DOHH2 (cell line): ENCODE measurements at regions not wholly inside any gene's neighbourhood (a gene's known extent, or its start where the extent isn't known, plus 50 kb on each side); places are given as distances from the start of the nearest gene placed in this dataset.

ENCODE experiments used
- EZH2phosphoT487 ChIP-seq: fragments of 200-600 bp; sonication (generic); IDR thresholded peaks from 2 replicates; pipeline ENCODE4 v1.6.1; 2017; ENCODE audit warnings: borderline replicate concordance, mild to moderate bottlenecking, antibody characterized with exemption, low read length, moderate library complexity, mixed read lengths
- TF ChIP-seq, protein P1 (sequence below): fragments of 200-600 bp; sonication (generic); IDR thresholded peaks from one replicate; pipeline ENCODE4 v1.5.1; 2014; ENCODE audit warnings: antibody characterized with exemption, mild to moderate bottlenecking, low read depth, low read length; ENCODE audit not compliant: poor library complexity, severe bottlenecking

DNA sequence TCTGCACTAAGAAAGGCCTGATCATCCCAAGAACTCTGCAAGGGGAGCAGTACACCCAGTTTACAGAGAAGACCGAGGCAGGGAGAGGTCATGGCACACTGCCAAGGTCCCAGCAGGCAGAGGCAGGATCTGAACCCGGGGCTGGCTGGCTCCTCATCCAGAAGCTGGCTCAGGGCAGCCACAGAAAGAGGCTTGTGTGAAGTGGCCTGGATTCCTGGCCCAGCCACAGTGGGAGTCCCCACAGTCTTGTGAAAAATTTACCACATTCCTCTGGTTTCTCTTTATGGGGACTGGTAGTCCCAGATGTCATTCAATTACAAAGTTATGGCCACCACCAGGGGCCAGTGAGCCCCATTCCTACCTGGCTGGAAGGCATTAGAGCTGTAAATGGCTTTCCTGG is 440.5 kb downstream of the MIAT start:
- TF ChIP-seq EZH2phosphoT487: no peak
- TF ChIP-seq, protein P1, sequence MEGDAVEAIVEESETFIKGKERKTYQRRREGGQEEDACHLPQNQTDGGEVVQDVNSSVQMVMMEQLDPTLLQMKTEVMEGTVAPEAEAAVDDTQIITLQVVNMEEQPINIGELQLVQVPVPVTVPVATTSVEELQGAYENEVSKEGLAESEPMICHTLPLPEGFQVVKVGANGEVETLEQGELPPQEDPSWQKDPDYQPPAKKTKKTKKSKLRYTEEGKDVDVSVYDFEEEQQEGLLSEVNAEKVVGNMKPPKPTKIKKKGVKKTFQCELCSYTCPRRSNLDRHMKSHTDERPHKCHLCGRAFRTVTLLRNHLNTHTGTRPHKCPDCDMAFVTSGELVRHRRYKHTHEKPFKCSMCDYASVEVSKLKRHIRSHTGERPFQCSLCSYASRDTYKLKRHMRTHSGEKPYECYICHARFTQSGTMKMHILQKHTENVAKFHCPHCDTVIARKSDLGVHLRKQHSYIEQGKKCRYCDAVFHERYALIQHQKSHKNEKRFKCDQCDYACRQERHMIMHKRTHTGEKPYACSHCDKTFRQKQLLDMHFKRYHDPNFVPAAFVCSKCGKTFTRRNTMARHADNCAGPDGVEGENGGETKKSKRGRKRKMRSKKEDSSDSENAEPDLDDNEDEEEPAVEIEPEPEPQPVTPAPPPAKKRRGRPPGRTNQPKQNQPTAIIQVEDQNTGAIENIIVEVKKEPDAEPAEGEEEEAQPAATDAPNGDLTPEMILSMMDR: no peak
